ENCODE measurements at regions not wholly inside any gene's neighbourhood (a gene's known extent, or its start where the extent isn't known, plus 50 kb on each side); places are given as distances from the start of the nearest gene placed in this dataset.
"Not testable (repeated sequence)": the region's sequence is repeated elsewhere in the genome, so short reads cannot be mapped to it uniquely, and the experiment has no call there.

DNA sequence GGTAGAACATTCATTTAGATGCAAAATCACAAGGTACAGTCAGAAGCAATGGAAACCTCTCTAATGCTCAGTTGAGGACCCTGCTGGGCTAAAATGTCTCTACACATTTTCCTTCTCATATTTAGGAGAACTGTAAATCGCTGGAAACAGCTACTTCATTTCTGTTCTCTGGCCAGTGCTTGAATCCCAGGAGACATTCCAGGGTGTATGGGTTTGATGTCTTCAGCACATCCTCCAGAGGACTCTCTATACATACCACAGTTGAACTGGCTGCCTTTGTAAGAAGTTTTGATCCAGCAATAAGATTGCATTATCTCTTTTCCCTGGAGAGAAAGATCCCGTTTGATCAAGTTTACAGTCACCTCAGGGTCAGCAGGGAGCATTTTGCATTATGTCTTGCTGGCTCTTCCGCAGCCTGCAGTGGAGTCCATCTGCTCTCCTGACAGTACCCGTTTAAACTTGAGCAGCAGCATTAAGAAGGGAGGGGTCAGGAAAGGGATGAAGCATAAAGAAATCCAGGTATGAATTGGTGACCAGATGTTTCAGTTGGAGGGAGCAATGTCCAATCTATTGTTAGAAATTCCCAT is 676.0 kb downstream of the EPHA3 start:
- no peak for DNase-seq

DNA sequence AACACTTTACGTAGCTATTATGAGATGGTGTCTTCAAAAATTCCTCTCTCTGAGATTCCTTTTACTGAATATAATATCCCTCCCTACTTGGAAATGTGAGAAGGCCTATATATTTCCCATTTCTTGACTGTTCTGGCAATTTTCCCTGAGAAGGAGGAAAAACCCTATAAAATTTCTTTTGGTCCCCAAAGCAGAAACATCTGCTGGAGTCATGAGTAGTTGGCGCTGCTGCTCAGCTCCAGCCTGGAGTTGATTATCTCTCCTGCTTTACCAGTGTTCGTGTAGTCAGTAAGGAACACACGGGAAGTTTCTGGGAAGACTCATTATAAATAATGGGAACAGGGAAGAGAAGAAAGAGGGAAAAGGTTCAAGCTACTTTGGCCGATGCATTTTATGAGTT is 680.1 kb downstream of the EPHA3 start:
- no peak for DNase-seq

DNA sequence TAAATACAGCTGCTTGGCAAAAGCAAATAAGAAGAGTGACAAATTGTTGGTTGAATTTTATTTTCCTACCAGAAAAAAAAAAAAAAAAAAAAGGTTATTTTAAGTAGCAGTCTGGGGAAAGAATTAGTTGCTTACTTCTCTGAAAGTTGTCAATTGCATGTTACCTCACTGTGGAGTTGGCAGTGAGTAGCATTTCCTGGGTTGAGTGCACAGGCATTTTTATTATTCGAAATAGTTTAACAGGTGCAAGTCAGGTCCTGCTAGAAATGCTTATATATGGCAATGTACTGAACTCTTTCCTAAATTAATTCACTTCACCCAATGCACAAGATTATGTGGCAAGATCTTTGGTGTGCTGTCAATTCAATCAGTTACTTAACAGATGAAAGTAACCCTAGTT is 680.6 kb downstream of the EPHA3 start:
- DNase-seq: no peak

DNA sequence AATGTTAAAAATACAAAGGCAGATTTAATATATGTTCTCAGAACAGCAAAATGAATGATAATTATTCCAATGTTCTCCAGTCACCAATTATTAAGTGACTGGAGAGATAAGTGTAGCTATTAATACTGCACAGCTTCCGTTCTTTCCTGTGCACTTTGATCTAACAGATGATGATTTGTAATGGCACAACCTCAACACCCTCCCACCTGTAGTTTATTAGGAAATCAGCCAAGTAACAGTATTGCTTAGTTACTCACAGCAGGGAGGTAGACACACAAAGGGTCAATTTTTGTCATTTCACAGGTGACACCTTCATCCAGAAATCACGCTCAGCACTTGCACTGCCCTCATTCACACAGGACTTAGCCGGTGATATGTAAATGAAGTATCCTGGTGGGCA is 688.1 kb downstream of the EPHA3 start:
- DNase-seq: peak; percentile 55

DNA sequence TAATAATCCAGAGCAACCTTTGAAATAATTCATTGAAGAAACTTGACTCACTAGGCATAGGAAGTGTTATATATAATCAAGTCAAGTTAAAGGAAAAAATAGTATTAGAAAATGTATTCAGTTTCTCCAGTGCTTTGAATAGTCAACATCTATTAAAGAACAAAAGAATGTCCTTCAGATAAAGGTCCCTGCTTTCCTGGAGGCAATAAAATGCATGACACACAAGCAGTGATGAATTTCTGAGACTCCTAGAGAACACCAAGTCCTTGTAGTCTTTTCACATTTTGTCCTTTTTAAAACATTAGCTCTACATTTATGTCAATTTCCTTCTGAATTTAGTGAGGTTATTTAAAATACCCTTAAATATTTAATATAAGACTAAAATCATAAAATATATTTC is 695.5 kb downstream of the EPHA3 start:
- no peak for DNase-seq

DNA sequence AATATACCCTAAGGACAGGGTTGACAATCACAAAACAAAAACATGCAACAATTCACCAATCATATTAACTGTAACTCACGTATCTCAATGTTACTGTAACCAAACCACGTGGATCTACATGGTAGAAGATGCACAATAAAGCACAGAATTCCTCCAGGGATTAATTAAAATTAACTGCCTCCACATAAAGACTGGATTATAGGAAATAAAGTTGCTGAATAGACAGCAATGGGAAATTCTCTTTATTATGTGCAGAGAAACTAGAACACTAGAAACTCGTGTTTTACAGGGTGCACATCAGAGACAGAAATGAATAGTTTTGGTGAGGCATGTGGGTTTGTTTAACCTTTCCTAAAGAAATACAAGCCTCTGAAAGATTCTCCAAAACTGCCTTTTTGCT is 696.3 kb downstream of the EPHA3 start:
- no peak for DNase-seq

DNA sequence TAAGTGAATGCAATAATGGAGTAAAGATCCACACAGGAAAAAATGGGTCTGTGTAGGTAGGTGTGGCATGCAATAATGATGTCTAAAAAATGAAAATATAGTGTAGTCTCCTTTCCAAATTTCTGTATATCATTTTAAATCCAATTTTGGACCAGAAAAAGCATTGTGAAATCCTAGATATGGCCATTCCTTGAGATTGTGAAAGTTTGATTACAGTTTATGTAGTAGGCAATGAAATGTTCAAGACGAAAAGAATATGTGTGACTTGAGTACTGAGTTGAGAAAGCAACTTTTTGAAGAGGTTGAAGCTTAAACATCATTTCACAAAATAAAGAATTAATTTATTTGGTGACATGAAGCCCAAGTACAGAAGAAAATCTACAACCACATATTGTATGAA is 698.7 kb downstream of the EPHA3 start:
- DNase-seq: no peak

DNA sequence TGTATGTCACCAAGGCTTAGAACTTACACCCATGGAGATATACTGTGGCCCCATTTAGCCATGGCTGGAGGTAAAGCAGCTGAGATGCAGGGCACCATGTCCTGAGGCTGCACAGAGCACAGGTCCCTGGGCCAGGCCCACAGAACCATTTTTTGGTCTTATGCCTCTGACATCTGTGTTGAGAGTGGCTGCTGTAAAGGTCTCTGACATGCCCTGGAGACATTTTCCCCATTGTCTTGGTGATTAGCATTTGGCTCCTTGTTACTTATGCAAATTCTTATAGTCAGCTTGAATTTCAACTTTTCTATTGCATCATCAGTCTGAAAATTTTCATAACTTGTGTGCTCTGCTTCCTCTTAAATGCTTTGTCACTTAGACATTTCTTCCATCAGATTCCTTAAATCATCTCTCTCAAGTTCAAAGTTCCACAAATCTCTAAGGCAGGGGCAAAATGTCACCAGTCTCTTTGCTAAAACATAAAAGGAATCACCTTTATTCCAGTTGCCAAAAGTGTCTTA is 701.3 kb downstream of the EPHA3 start:
- no peak for DNase-seq

DNA sequence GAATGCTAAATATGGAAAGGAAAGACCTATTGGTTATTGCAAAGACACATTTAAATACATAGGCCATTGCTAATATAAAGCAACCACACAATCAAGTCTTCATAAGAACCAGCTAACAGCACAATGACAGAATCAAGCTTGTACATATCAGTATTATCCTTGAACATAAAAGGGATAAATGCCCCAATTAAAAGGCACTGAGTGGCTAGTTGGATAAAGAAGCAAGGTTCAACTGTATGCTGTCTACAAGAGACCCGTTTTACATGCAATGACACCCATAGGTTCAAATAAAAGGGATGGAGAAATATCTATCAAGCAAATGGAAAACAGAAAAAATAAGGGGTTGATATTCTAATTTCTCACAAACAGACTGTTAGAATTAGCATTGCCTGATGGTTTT is 706.1 kb downstream of the EPHA3 start:
- DNase-seq: no peak

DNA sequence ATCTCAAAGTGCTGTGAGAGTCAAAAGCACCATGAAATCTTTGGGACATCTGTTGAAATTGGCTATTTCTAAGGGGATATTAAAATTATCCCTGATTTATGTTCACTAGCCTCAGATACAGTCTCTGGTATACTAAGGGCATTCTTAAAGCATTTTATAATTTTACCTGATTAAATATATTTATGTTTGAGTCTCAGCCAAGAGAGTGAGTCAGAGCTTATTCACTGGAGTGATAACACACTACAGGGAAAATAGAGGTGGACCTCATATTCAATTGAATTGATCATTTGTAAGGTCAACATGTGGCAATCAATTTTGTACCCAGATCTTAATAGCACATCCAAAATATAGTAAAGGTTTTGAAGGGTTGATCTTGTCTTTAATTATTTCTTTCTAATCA is 733.6 kb downstream of the EPHA3 start:
- DNase-seq: no peak

DNA sequence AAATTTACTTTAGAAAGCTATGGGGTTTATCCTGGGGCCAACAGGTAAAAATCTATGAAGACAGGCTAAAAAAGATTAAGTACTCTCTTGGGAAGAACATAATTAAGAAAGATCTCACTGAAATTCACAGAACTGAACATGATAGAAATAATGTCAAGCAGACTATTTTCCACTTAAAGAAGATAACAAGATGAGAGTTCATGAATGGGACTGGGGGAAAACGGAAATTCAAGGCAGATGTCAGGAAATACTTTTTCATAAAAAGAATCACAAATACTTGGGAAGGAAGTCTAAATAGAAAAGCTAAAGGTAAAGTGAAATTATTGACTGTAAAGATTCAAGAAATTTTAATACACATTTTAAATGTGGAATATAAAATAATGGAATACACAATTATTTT is 737.6 kb downstream of the EPHA3 start:
- DNase-seq: no peak

DNA sequence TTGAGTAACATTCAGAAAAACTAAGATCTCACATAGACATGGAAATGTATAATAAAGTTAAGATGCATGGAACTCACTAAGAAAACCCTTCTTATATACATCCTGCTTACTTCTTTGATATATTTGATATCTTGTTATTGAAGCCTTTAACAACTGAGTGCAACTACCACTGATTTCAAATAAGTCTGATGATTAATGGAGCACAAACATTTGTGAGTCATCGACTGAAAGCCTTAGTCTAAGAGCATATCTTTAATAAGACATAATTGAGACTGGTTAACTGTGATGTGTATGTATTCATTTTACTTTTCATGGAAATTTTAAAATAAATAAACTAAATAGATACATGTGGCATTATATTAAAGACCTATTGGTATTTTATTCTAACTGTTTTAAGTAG is 740.5 kb downstream of the EPHA3 start:
- no peak for DNase-seq

DNA sequence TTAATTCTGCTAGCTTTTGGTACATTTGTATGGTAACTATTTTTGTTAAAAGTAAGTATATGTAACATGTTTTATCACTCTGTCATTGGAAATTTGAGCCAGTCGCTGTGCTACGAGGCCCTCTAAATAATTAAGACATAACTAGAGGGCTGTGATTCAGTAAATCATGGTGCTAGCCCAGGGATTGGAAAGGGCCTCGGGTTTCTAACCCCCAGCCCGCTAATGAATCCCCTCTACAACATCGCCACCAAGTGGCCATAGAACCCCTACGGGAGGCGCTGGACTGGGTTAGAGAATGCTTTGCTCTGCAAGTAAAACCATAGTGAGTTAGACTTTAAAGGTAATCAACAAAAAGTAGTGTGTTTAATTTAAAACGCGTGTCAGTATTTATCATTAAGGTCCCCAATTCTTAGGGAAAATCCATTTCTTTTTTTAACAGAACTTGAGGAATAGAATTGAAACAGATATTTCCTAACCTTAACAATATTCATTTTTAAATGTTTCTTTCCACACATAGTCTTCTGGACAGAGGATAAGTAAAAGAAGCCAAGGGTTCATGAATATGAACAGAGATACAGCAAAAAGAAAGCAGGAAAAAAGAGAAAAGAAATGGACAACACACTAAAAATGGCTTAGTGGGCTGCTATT is 744.7 kb downstream of the EPHA3 start:
- no peak for DNase-seq

DNA sequence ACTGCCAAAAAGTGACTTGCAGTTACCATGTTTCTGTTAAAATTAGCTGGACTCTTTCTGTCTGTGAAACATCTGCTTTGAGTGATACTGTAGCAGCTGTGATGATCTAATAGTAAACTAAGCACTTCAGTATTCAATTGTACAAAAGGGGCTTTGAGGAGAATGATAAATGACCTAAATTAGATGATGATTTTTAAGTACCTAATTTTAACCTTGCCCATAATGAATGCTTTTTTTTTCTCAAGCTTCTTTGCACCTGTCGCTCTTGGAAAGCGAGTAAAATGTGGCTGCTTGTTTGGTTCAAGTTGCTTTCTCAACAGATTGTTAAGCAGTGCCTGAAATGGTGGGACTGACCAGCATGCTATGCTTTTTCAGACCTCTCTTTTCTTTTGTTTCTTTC is 752.3 kb downstream of the EPHA3 start:
- peak; percentile 49 for DNase-seq

DNA sequence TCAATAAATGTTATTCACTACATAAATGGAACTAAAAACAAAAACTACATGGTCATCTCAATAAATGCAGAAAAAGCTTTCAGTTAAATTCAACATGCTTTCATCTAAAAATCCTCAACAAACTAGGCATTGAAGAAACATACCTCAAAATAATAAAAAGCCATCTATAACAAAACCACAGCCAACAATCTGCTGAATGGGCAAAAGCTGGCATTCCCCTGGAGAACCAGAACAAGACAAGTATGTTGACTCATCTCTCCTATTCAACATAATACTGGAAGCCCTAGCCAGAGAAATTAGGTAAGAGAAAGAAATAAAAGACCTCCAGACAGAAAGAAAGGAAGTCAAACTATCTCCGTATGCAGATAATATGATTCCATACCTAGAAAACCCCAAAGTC is 759.9 kb downstream of the EPHA3 start:
- DNase-seq: no peak

DNA sequence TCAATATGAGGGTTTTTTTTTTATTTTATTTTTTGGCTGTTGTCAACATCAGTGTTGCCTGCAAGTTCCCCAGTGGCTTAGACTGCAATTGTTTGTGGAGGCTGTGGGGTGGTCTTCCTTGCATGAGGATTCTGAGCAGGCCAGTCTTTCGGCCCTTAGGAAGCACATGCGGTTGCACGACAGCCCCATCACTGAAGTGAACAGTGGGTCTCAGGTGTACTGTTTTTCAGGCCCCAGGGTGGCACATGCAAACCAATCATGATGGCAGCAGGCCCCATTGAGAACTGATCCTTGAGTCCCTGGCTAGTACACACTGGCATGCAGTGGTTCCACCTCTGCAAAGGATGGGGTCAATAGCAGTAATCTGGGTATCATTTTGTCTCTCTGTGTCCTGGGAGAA is 768.7 kb downstream of the EPHA3 start:
- DNase-seq: no peak

DNA sequence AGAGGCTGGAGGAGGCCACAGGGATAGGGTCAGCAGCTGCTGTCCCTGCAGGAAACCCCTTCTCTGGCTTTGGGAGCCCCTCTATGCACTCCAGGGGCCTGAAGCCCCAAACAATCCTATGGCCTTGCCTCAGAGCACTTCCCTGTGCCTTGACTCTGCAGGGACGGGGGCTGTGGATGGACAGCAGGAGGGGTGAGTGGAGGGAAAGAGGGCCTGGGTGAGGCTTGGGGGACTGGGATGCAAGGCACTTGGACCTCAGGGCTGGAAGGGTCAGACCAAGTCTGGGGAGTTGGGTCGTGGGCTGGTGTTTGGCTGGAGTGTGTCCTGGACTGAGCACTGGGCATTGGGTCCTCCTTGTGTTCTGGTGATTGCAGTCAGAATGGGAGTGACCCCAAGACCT is 769.8 kb downstream of the EPHA3 start:
- DNase-seq: no peak

DNA sequence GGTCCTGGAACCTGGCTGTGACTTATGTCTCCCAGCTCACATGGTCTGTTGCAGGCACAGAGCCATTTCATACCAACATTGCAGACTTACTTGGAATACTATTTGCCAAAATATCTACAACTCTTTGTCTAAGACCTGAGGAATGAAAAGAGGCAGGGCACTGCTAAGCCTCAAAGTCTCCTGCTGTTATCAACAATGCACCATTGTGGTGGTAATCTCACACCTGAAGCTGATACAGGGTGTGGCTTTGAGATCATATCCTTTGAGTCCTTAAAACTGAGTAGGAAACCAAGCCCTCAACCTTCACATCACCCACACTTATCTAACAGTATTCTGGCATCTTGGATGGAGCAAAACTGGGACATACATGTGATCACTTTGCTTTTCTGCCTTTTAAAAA is 782.0 kb downstream of the EPHA3 start:
- no peak for DNase-seq

DNA sequence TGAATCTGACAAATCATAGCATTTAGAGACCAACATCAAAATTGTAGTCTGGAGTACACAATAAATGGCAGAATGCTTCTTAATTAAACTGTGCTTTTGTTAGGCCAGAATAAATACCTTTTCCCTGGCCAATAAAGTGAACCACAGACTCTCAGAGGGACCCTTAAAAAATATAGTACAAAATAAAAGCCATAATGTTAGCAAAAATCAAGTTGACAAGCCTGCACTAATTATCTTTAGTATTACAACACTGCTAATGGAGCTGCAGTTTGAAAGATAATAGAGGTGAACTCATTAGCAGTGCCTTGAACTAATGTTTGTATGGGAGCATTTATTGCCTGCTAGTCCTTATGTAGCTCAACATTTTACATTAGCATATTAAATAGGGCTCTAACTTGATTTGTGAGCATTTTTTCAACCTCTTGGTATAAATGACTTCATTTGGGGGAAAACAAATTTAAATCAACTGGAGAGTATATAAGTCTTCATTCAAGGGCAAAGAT is 801.3 kb downstream of the EPHA3 start:
- no peak for DNase-seq

DNA sequence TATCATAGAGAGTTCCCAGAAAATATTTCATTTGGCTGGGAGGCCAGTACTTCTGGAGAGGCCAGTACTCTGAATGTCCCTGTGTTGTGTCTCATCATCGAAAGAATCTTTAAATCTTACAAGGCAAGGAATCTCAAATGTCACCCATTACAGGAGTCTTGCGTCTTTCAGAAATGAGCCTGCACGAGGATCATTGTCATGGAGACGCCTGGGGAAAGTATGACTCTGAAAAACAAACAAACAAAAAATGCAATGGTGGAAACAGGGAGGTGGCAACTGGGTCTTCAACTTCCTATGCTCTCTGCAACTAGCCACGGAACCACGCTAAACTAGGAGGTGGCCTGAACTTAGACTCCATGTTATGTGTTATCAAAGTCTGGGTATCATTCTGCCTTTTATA is 804.6 kb downstream of the EPHA3 start:
- no peak for DNase-seq

DNA sequence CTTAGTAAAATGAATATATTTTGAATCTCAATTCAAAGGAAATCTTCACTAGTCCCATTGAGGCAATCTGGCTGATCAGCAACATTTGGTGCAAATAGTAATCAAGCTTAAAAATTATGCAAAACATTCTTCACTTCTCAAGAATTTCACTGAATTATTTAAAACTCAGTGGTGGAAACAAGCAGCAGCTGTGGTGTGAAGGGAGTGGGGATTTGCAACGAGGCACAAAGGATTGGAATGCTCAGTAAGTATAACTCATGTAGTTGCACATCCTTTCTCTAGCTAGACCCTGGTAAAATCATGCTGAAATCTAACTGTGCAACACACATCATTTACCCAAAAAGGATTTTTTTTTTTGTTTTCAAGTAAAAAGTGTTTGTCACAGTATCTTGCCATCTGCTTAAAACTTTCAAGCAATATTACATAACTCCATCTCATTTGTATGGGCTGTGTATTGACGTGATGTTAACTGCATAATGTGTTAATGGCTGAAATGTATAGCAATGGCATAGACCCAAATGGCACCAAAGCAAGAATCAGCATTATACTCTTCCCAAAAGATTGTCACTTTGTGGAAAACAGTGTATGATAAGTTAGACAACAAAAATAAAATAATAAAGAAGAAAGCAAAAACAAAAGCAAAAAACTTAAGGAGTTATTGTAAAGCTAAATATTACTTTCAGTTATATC is 816.6 kb downstream of the EPHA3 start:
- no peak for DNase-seq

DNA sequence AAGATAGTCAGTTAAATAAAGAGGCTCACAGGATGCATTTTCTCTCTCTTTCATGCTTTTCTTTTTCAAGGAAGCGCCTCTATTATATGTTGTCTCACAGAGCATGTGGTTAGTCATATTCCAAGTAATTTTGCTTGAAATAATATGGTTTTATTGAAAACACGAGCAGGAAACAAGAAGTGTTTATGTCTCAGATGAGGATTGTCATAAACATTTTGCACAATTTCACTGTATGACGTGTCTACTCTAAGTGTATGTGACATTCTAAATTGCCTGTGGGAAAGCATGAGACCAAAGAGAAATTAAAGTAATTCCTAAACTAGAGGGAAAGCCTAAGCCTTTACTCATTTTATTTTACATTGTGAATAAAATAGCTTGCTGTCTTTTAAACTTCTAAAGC is 818.6 kb downstream of the EPHA3 start:
- no peak for DNase-seq

DNA sequence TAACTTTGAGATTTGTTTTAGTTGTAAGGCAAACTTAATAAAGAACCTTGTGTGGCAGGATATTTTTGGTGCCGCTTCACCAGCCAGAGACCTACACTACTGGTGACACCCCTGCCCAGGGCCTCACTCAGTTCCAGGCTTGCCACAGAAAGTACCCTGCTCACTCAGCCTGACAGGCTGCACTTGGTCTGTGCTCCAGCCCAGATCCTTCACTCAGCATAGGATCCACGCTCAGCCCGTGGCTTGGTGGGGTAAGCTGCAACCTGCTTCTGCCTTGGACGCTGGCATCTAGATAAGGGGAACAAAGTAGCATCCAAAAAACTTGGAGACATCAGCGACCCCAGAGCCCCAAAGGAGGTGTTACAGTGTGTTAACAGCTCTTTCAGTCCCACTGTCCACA is 825.5 kb downstream of the EPHA3 start:
- DNase-seq: no peak

DNA sequence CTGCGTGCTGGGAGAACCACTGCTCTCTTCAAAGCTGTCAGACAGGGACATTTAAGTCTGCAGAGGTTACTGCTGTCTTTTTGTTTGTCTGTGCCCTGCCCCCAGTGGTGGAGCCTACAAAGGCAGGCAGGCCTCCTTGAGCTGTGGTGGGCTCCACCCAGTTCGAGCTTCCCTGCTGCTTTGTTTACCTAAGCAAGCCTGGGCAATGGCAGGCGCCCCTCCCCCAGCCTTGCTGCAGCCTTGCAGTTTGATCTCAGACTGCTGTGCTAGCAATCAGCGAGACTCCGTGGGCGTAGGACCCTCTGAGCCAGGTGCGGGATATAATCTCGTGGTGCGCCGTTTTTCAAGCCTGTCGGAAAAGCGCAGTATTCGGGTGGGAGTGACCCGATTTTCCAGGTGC is 837.0 kb downstream of the EPHA3 start:
- not testable (repeated sequence) for DNase-seq
